ENCODE measurements at regions not wholly inside any gene's neighbourhood (a gene's known extent, or its start where the extent isn't known, plus 50 kb on each side); places are given as distances from the start of the nearest gene placed in this dataset.
"Not testable (repeated sequence)": the region's sequence is repeated elsewhere in the genome, so short reads cannot be mapped to it uniquely, and the experiment has no call there.

- not testable (repeated sequence) for DNase-seq
These were observed 216.7 kb downstream of the TMEM121 start for GRCh38 chr14:105742904-105743701.

GRCh38 chr14:105744213-105744787 is 217.9 kb downstream of the TMEM121 start:
- DNase-seq = not testable (repeated sequence)

GRCh38 chr14:105745433-105746123 is 219.2 kb downstream of the TMEM121 start:
- DNase-seq = no peak

- no peak for DNase-seq
These were observed 219.7 kb downstream of the TMEM121 start for GRCh38 chr14:105746124-105746514.

- not testable (repeated sequence) for DNase-seq
These were observed 220.6 kb downstream of the TMEM121 start for GRCh38 chr14:105746800-105747502.

- not testable (repeated sequence) for DNase-seq
These were observed 221.3 kb downstream of the TMEM121 start for GRCh38 chr14:105747503-105748203.

GRCh38 chr14:105748204-105748578 is 221.8 kb downstream of the TMEM121 start:
- DNase-seq = no peak

- not testable (repeated sequence) for DNase-seq
These were observed 222.3 kb downstream of the TMEM121 start for GRCh38 chr14:105748710-105749109.

GRCh38 chr14:105749870-105750541 is 223.6 kb downstream of the TMEM121 start:
- not testable (repeated sequence) for DNase-seq

- not testable (repeated sequence) for DNase-seq
These were observed 224.9 kb downstream of the TMEM121 start for GRCh38 chr14:105751291-105751751.

- not testable (repeated sequence) for DNase-seq
These were observed 226.0 kb downstream of the TMEM121 start for GRCh38 chr14:105752420-105752819.

- no peak for DNase-seq
These were observed 234.4 kb downstream of the TMEM121 start for GRCh38 chr14:105760691-105761344.

- DNase-seq = not testable (repeated sequence)
These were observed 235.0 kb downstream of the TMEM121 start for GRCh38 chr14:105761345-105761740.

- DNase-seq = no peak
These were observed 235.5 kb downstream of the TMEM121 start for GRCh38 chr14:105761842-105762241.

- not testable (repeated sequence) for DNase-seq
These were observed 235.9 kb downstream of the TMEM121 start for GRCh38 chr14:105762262-105762661.

GRCh38 chr14:105764254-105764901 is 238.0 kb downstream of the TMEM121 start:
- DNase-seq = not testable (repeated sequence)

- DNase-seq = not testable (repeated sequence)
These were observed 238.9 kb downstream of the TMEM121 start for GRCh38 chr14:105765072-105765825.

GRCh38 chr14:105765893-105766614 is 239.7 kb downstream of the TMEM121 start:
- no peak for DNase-seq

GRCh38 chr14:105767315-105767714 is 240.9 kb downstream of the TMEM121 start:
- DNase-seq = no peak

Data from NCI-H524 treated with DMSO at 0.1 percent for 48 hours (cell line).